ENCODE measurements at regions not wholly inside any gene's neighbourhood (a gene's known extent, or its start where the extent isn't known, plus 50 kb on each side); places are given as distances from the start of the nearest gene placed in this dataset.
"Not testable (repeated sequence)": the region's sequence is repeated elsewhere in the genome, so short reads cannot be mapped to it uniquely, and the experiment has no call there.

DNA sequence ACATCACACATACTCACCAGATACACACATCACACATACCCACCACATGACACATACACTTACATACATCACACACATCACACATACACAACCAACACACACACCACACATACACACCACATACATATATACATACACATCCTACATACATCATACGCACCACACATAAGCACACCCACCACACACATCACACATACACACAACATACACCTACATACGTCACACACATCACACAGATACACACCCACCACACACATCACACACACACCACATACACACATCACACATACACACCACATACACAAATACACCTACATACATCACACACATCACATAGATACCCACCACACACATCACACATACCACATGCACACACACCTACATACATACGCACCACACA lies 158.4 kb downstream of the NDUFA10 start:
- no peak for DNase-seq (ENCODE audit: low read depth in 2 of 2, low spot score in 1 of 2)

DNA sequence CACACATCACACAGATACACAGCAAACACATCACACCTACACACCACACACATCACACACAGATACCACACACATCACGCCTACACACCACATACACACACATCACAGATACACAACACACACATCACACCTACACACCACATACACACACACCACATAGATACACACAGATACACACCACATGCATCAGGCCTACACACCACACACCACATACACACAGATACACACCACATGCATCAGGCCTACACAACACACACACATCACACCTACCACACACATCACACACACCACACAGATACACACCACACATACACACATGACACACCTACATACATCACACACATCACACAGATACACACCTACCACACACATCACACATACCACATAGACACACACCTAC lies 158.8 kb downstream of the NDUFA10 start:
- no peak for DNase-seq (ENCODE audit: low read depth in 2 of 2, low spot score in 1 of 2)

DNA sequence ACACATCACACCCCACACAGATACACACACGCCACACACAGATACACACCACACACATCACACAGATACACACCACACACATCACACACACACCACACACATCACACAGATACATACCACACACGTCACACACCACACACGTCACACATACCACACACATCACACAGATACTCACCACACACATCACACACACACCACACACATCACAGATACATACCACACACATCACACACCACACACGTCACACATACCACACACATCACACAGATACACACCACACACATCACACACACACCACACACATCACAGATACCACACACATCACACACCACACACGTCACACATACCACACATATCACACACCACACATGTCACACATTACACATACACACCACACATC lies 159.3 kb downstream of the NDUFA10 start:
- DNase-seq (ENCODE audit: low read depth in 2 of 2, low spot score in 1 of 2), result not testable (repeated sequence)

DNA sequence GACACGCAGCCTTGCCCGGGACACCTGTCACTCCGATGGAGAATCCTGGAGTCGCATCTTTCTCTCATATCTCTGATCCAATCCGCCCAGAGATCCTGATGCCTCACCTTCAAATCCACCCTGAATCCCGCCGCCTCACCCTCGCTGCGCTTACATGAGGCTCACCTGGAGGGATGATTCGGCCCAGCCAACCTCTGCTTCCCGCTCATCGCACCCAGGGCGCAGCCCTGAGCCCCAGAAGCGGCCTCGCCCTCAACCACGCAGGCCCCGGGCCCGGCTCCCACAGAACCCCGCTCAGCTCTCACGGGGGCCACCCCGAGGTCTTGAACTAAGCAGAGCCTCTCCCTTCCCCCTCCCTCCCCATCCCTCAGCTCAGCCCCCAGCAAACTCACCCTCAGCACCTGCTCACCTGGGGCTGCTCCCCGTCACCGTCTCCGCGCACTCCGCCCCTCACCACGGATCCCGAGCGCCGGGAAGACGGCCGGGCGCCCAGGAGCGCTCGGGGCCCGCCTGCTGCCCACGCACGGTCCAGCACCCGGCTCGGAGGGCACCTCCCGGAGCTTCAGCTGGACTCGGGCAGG lies 160.0 kb downstream of the NDUFA10 start:
- DNase-seq (ENCODE audit: low read depth in 2 of 2, low spot score in 1 of 2), result no peak

DNA sequence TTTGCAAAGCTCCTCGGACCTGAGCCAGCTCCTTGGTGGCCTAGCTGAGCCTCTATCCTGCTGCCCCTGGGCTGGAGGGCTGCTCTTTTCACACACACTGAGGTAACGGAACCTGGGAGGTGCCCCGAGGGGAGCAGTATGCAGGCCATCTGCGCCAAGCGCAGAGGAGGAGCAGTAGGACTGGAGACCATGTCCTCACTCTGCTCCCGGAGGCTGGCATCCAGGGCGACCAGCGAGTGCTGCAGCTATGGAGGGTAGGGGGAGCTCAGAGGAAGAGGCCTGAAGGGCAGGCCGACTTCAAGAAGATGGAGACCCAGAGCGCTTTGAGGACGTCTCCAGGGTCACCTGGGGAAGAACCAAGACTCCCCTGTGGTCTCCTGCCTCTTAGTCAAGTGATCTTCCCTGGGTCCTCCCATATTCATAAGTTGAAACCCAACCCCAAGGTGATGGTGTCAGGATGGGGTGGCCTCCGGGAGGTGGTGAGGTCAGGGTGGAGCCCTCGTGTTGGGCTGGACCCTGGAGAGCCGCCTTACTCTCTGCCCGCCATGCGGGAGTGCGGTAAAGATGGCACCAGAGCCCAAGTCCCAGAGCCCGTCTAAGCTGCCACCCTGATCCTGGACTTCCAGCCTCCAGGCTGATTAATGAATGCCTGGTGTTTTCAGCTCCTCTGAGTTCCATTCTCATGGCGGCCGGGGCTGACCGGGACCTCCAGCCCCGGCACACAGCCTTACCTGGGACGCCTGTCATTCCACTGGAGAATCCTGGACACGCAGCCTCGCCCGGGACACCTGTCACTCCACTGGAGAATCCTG lies 160.7 kb downstream of the NDUFA10 start:
- no peak for DNase-seq (ENCODE audit: low read depth in 2 of 2, low spot score in 1 of 2)

DNA sequence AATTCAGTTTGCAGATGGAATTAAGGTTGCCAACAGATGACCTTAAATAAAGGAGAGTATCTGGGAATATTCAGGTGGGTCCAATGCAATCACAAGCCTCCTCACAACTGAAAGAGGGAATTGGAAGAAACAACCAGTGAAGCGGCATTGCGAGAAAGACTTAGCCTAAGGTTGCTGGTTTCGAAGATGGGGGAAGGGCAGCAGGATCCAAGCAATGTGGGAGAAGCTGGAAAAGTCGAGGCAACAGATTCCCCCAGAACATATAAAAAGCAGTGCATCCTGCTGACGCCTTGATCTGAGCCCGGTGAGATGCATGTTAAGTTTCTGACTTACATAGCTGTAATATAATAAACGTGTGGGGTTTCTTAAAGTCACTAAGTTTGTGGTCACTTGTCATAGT lies 162.5 kb downstream of the NDUFA10 start:
- DNase-seq (ENCODE audit: low read depth in 2 of 2, low spot score in 1 of 2), result no peak

DNA sequence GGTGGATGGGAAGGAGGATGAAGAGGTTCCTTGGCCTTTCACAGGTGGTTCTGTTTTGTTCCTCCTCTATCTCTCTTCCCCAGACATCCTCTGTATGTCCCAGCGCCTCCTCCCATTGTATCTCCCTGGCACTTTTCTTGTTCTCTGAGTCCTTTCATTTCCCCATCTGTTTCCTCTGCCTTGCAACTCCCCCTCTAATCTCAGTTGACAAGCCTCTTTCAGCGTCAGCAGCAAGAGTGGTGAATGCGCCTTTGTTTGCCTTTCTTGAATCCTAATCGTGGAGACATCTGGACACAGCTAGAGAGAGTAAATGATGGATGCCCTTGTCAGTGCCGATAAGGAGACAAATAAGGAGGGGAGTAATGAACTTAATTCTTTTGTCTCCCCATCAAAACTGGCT lies 167.0 kb downstream of the NDUFA10 start:
- no peak for DNase-seq (ENCODE audit: low read depth in 2 of 2, low spot score in 1 of 2)

DNA sequence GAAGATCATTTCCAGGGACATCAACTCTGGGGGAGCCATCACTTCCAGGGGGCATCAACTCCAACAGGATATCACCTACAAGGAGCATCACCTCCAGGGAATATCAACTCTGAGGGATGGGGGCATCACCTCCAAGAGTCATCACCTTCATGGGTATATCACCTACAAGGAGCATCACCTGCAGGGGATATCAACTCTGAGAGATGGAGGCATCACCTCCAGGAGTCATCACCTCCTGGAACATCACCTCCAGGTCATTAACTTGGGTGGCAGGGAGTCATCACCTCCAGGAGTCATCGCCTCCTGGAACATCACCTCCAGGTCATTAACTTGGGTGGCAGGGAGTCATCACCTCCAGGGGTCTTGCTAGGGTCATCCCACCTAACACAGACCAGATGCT lies 167.6 kb downstream of the NDUFA10 start:
- DNase-seq (ENCODE audit: low read depth in 2 of 2, low spot score in 1 of 2), result no peak

DNA sequence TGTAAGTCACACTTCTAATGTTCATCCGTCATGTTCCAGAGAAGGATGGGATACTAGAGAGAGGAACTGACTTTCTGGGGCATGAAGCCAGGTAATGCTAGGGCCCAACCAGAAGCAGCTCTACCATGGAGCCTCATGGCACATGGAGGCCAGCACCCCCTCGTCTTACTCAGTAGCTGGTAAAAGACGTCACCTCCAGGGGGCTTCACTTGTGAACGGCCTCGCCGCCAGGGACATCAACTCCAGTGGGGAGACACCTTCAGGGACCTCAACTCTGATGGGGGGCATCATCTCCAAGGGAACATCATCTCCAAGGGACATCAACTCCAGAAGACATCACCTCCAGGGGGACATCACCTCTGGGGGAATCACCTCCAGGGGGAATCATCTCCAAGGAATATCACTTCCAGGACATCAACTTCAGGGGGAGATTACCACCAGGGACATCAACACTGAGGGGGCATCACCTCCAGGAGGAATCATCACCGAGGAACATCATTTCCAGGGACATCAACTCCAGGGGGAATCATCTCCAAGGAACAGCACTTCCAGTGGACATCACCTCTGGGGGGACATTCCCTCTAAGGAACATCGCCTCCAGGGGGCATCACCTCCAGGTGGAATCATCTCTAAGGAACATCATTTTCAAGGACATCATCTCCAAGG lies 168.4 kb downstream of the NDUFA10 start:
- no peak for DNase-seq (ENCODE audit: low read depth in 2 of 2, low spot score in 1 of 2)

DNA sequence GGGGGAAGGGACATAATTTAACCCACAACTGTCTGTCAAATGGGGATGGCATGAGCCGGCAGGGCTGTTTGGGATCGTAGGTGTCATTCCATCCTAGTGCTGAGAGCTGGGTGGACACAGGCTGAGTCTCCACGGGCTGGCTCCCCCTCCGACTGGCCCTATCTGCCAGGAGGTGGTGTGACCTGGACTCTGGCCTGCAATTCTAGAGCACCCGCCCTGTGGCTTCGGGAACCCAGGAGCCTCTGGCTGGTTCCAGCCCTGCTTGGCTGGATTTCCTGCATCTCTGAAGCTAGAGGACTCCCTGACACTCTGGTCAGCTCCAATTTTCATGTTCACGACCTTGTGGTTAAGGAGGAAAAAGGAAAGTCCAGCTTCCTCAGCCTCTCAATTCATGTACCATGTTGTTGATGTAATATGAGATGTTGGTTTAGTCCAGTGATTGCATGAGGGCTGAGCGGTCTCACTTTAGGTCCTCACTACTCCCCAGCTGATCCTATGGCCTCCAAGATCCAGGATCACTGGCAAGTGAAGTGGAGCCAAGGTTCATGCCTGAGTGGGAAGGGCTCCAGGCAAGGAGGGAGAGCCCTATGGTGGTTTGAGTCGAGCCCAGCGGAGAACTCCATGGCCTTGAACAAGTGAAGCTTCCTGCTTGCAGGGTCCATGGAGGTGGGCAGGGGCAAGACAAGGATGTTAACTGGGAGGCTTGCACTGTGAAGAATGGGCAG lies 169.1 kb downstream of the NDUFA10 start:
- no peak for DNase-seq (ENCODE audit: low read depth in 2 of 2, low spot score in 1 of 2)

DNA sequence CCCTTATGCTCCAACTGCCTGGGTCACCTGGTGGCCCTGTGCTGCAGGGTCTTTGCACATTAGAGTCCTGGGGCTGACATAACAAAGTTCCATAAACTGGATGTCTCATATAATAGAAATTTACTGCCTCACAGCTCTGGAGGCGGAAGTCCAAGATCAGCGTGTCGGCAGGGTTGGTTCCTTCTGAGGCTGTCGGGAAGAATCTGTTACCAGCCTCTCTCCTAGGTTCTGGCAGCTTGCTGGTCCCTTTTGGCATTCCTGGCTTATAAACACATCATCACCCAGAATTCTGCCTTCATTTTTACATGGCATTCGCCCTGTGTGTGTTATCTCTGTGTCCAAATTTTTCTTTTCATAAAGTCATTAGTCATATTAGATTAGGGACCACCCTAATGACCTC lies 170.5 kb downstream of the NDUFA10 start:
- no peak for DNase-seq (ENCODE audit: low read depth in 2 of 2, low spot score in 1 of 2)

DNA sequence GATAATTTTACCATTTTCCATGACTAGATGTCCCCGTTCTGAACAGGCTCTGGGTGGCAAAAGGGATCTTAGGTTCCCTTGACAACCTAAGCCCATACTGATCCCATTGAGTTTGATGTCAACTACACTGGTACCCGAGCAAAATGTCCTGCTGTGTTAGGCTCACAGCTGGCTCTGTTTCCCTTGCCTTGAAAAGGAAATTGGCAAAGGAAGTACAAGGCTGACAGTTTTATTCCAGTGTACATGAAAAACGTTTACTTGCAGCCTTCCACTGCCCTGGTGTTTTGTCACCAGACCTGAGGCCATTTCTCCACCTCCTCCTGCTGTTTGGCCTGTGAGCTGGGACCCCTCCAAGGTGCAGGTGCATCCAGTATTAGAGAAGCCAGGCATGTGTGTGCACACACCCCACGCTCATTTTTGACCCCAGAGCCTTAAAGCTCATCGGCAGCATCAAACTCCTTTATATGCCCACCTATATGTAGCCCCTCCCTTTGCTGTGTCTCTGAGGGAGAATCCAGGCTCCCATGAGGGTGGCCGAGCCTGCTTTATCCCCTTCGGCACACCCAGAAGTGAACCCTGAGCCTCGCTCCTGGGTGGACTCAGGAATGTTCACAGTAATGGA lies 171.3 kb downstream of the NDUFA10 start:
- no peak for DNase-seq (ENCODE audit: low read depth in 2 of 2, low spot score in 1 of 2)

DNA sequence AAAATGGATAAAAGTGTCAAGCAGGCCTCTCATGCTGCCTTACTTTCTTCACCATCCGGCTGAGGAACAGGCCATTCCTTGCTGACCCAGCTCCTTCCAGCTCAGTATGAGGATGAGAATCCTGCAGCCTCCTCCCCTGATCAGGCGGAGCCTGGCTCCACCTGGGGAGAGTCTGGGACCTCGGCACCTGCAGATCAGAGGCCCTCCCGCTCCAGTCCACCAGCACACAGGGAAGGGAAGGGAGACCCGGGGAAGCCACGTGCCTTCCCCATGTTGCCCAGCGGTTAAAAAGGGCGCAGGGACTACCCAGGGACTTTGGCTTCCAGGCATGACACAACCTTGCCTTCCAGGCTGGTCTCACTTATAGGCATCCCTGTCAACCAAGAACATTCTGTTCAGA lies 172.0 kb downstream of the NDUFA10 start:
- no peak for DNase-seq (ENCODE audit: low read depth in 2 of 2, low spot score in 1 of 2)

DNA sequence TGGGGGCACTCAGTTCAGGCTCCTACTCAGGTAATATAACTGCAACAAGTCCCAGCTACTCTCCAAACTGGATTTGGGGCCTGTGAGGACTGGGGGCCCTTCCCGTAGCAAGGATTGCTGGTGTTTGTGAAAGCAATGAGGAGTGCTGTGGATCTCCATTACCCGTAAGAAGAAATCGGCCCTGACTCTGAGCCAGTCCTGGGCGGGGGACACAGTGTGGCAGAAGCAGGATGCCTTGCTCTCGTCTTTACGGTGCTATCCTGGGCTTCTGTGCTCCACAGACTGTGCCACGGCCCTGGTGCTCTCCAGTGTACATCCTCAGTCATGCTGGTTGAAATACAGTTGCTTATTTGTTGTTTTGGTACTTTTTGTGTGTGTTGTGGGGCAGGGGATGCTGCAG lies 172.9 kb downstream of the NDUFA10 start:
- DNase-seq (ENCODE audit: low read depth in 2 of 2, low spot score in 1 of 2), result no peak

DNA sequence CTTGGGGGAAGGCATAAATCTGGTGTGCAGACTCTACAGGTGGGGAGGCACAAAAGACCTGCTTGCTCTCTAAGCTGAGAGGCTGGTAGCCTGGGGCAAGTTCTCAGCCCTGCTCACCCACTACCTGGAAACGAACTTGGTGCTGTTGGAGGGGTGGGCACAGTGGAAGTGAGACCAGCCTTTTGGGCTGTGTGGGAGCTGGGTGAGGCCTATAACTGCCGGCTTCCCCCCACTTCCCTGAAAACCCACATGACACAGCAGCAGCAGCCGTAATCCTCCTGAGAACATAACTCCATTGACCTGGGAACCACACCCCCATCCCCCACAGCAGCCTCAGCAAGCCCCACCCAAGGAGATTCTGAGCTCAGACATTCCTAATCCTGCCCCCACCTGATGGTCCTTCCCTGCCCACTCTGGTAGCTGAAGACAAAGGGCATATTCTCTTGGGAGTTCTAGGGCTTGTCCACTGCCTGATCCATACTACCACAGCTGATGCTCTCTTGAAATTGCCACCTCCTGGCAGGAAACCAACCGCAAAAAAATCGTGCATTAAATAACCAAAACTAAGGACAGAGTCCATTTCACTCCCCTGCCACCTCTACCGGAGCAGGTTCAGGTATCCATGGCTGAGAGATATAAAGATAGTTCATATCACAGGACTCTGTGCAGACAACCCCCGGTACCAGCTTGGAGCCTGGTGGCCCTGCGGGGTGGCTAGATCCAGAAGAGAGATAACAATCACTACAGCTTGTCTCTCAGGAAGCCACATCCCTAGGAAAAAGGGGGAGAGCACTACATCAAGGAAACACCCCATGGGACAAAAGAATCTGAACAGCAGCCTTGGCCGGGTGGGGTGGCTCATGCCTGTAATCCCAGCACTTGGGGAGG lies 178.1 kb downstream of the NDUFA10 start:
- DNase-seq (ENCODE audit: low read depth in 2 of 2, low spot score in 1 of 2), result no peak

DNA sequence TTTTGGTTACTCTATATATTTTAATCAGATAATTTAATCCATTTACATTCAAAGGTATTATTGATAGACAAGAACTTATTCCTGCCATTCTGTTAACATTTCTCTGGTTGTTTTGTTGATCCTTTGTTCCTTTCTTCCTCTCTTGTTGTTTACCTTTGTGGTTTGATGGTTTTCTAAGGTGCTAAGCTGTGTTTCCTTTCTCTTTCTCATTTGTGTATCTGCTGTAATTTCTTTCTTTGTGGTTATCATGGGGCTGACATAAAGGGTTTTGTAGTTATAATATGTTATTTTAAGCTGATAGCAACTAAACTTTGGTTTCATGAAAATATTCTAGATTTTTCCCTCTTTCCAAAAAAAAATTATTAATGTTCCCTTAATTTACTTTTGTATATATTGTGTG lies 179.2 kb downstream of the NDUFA10 start:
- no peak for DNase-seq (ENCODE audit: low read depth in 2 of 2, low spot score in 1 of 2)

DNA sequence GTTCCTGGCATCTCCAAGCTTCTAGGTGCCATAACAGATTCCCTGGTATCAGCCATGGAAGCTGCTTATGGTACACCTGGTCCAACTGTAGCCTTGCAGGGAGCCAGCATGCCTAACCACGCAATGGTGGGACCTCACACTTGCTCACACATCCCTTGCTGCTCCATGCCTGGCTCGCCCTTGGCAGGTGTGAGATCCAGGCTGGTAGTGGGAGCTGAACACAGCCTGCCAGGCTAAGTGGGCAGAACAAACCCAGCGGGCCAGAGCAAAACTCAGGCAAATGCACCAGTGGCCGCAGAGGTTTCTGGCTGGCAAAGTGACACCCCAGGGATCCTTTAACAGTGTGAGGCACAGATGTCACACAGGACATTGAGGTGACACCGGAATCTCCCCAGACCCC lies 185.8 kb downstream of the NDUFA10 start:
- DNase-seq (ENCODE audit: low read depth in 2 of 2, low spot score in 1 of 2), result no peak

DNA sequence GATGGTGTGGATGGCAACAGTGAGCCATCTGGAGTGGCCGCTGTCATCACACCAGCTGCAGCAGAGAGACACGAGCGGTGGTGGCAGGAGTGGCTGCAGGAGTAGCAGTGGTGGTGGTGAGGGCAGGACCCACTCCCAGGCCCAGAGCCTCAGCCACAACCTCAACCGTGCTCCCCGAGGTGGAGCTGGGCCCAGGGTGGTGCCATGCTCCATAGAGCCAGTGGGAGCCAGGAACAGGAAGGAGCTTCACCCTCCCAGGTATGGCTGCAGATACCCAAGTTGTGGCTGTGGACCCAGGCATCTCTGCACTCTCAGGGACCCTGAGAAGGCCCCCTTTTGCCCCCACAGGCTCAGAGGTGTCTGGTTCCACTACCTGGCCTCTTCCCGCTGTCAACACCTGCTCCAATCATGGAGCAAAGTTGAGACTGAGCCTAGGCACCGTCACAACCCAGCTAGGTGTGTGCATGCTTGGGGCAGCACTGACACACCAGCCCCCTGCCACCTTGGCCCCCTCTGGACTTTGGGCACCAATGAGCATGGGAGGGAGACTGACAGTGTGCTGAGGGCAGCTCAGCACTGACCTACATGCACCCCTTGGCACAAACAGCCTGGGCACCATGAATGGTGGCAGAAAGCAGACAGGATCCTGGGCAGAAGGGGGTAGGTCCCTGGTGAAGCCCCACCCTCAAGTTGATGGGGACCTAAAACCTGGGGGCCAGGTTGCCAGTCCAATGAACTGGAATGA lies 188.9 kb downstream of the NDUFA10 start:
- DNase-seq (ENCODE audit: low read depth in 2 of 2, low spot score in 1 of 2), result no peak

DNA sequence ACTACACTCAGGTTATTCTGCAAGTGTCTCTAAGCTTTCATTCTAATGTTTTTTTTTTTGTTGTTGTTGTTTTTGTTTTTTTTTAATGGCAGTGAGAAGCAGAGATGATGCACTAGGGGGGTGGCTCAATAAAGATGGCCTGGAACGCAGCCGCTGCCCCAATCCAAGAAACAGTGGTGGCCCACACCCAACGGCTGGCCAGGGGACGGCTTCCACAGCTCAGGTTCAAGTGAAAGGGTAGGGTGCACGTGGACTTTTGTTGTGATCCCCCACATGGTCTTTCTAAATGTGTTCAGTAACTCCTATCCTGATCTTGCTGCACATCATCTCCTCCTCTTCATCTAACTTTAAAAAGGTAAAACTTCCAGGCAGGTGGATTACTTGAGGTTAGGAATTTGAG lies 190.1 kb downstream of the NDUFA10 start:
- no peak for DNase-seq (ENCODE audit: low read depth in 2 of 2, low spot score in 1 of 2)

DNA sequence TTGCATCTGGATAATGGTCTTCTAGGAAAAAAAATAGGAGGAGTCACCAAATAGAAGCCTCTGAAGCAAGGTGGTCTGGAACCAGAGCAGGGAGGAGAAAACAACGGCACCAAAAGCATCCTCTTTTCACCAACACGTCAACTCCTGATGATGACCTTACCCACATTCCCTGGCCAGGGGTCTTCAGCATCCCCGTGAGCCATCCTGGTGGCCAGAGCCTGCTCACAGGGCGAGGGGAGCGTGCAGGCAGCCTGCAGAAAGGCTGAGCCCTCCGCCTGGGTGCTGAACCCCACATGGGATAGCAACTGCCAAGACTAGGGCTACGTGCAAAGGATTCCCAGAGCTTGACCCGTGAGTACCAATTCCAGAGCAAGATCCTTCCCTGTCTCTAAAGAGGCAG lies 191.0 kb downstream of the NDUFA10 start:
- DNase-seq (ENCODE audit: low read depth in 2 of 2, low spot score in 1 of 2), result no peak

All from stimulated activated CD8-positive, alpha-beta memory T cell treated with anti-CD3 and anti-CD28 coated beads, Interleukin-4, amount 100 ng/mL, for 1 hour (primary cell).